ENCODE measurements at regions not wholly inside any gene's neighbourhood (a gene's known extent, or its start where the extent isn't known, plus 50 kb on each side); places are given as distances from the start of the nearest gene placed in this dataset.

- H3K4me1 ChIP-seq = peaks cover 0 to 3% (median 0%) of the 10 kb centered on the region in 9 donors
- intact Hi-C loops (cut with DNase I) = no loop called here
- H3K4me3 ChIP-seq = no peak overlapping the region
- no peak overlapping the region for H3K27ac ChIP-seq
- TF ChIP-seq CTCF (IDR thresholded peaks at IDR 0.05) = no peak
- peaks cover 0 to 5% (median 0%) of the 10 kb centered on the region in 11 donors for H3K9me3 ChIP-seq
- H3K36me3 ChIP-seq = no peaks in the 10 kb centered on the region
- peaks cover 0 to 71% (median 38%) of the 10 kb centered on the region in 7 donors for H3K27me3 ChIP-seq
- WGBS, 2 donors = 82 to 86% methylated on average over 6 of the region's 6 CpGs
- ATAC-seq (no peak), DNase-seq (no peak)
These were observed 118.8 kb upstream of the FOXF1 start for GRCh38 chr16:86391486-86391885.

GRCh38 chr16:86391984-86392383, 118.3 kb upstream of the FOXF1 start:
- Histone ChIP-seq H3K4me3 (no peak overlapping the region), H3K27ac (no peak overlapping the region), H3K36me3 (no peaks in the 10 kb centered on the region), H3K9me3 (peaks cover 0 to 5% (median 0%) of the 10 kb centered on the region in 11 donors), H3K4me1 (peaks cover 0 to 3% (median 0%) of the 10 kb centered on the region in 9 donors), H3K27me3 (peaks cover 0 to 74% (median 35%) of the 10 kb centered on the region in 7 donors)
- DNase-seq = no peak
- 82 to 87% methylated on average over 9 of the region's 9 CpGs for WGBS, 2 donors
- intact Hi-C loops (cut with DNase I) = no loop called here
- no peak for ATAC-seq
- TF ChIP-seq CTCF (IDR thresholded peaks at IDR 0.05) = no peak

- peaks cover 0 to 3% (median 0%) of the 10 kb centered on the region in 9 donors for H3K4me1 ChIP-seq
- no peak for DNase-seq
- intact Hi-C loops (cut with DNase I) = no loop called here
- peaks cover 0 to 76% (median 39%) of the 10 kb centered on the region in 7 donors for H3K27me3 ChIP-seq
- no peaks in the 10 kb centered on the region for H3K36me3 ChIP-seq
- TF ChIP-seq CTCF (IDR thresholded peaks at IDR 0.05) = no peak
- WGBS, 2 donors = 66 to 77% methylated on average over 8 of the region's 8 CpGs
- peaks cover 0 to 2% (median 0%) of the 10 kb centered on the region in 11 donors for H3K9me3 ChIP-seq
- no peak overlapping the region for H3K27ac ChIP-seq
- no peak for ATAC-seq
- no peak overlapping the region for H3K4me3 ChIP-seq
These were observed 117.7 kb upstream of the FOXF1 start for GRCh38 chr16:86392436-86393152.

GRCh38 chr16:86393907-86394626, 116.3 kb upstream of the FOXF1 start:
- TF ChIP-seq CTCF (IDR thresholded peaks at IDR 0.05) = no peak
- 96% methylated on average over 9 of the region's 9 CpGs for WGBS, 2 donors
- intact Hi-C loops (cut with DNase I) = no loop called here
- H3K4me1 ChIP-seq = peaks cover 0 to 3% (median 0%) of the 10 kb centered on the region in 9 donors
- H3K27ac ChIP-seq = no peak overlapping the region
- DNase-seq = no peak
- no peak for ATAC-seq
- H3K27me3 ChIP-seq = peaks cover 0 to 73% (median 32%) of the 10 kb centered on the region in 7 donors
- H3K9me3 ChIP-seq = no peaks in the 10 kb centered on the region
- H3K36me3 ChIP-seq = no peaks in the 10 kb centered on the region
- H3K4me3 ChIP-seq = no peak overlapping the region

Measured in heart right ventricle (tissue), 16 donors.